GM12878 (cell line): ENCODE measurements at regions not wholly inside any gene's neighbourhood (a gene's known extent, or its start where the extent isn't known, plus 50 kb on each side); places are given as distances from the start of the nearest gene placed in this dataset.

Experiments
- ATAC-seq: fragments of 200-7000 bp; cut with Tn5 transposase; 3 replicates; pipeline ENCODE4 v1.9.1; 2020; ENCODE audit warnings: mild to moderate bottlenecking, moderate library complexity
- BruUV-seq: library from RNA; stranded (reverse); fragments of 400-500 nt; replicated peaks from 2 replicates; lab custom pipeline; 2021; lab: Mats Ljungman, UMichigan
- CTCF ChIA-PET: fragments of 300-600 bp; sonication (Branson Sonifier 250); formaldehyde crosslinking; extraction: SDS; loops from one replicate; lab custom pipeline; 2021; ENCODE audit warnings: inconsistent platforms; lab: Yijun Ruan, JAX
- POLR2A ChIA-PET: fragments of 350-600 bp; formaldehyde crosslinking; extraction: SDS; loops from one replicate; lab custom pipeline; 2021; ENCODE audit warnings: inconsistent platforms; lab: Charles Lee
- RAD21 ChIA-PET: fragments of 300-600 bp; sonication (Branson Sonifier 250); formaldehyde crosslinking; loops from one replicate; lab custom pipeline; 2023; ENCODE audit warnings: antibody characterized with exemption; ENCODE audit not compliant: unreplicated experiment; lab: Charles Lee
- SMC1A ChIA-PET: fragments of 300-600 bp; sonication (Branson Sonifier 250); formaldehyde crosslinking; loops from one replicate; lab custom pipeline; 2023; ENCODE audit not compliant: unreplicated experiment, uncharacterized antibody; lab: Charles Lee
- DNase-seq: peaks from one replicate; pipeline ENCODE4 v3.0.0-alpha.2; 2011; ENCODE audit warnings: low read depth, low spot score
- FAIRE-seq: peaks from 3 replicates; lab custom pipeline; 2011; peaks lifted over from hg19 to GRCh38; lab: Jason Lieb, UNC
- H2AFZ ChIP-seq: 2 replicates; pipeline ENCODE4 v1.6.0; 2011; ENCODE audit warnings: low read depth, low read length, control low read depth; ENCODE audit not compliant: control insufficient read depth
- H3K27ac ChIP-seq: 2 replicates; pipeline ENCODE4 v1.5.1; 2011; ENCODE audit warnings: control low read depth; ENCODE audit not compliant: control insufficient read depth, insufficient read depth
- H3K27me3 ChIP-seq, 2 experiments: replicated peaks in 1 of 2; 2 replicates each; pipeline versions ENCODE4 v1.6.0 to v1.6.1; 2011; ENCODE audit warnings: low read length in 1 of 2; ENCODE audit not compliant: control insufficient read depth in 2 of 2, insufficient read depth in 2 of 2
- H3K36me3 ChIP-seq, 2 experiments: 2 replicates each; pipeline ENCODE4 v1.5.1; 2011; ENCODE audit warnings: low read length in 1 of 2; ENCODE audit not compliant: control insufficient read depth in 2 of 2, insufficient read depth in 2 of 2
- H3K4me1 ChIP-seq: 2 replicates; pipeline ENCODE4 v1.6.1; 2011; ENCODE audit warnings: mild to moderate bottlenecking, low read length, moderate library complexity, mixed read lengths; ENCODE audit not compliant: control insufficient read depth, insufficient read depth
- H3K4me2 ChIP-seq: 2 replicates; pipeline ENCODE4 v1.6.0; 2011; ENCODE audit warnings: control low read depth; ENCODE audit not compliant: control insufficient read depth, insufficient read depth
- H3K4me3 ChIP-seq: fragments of 200-600 bp; sonication (generic); 2 replicates; pipeline ENCODE4 v1.5.1; 2016
- H3K79me2 ChIP-seq: 2 replicates; pipeline ENCODE4 v1.6.0; 2011; ENCODE audit warnings: low read length; ENCODE audit not compliant: control insufficient read depth, insufficient read depth
- H3K9ac ChIP-seq: 2 replicates; pipeline ENCODE4 v1.8.0; 2011; ENCODE audit warnings: low read length, control low read depth, mixed read lengths; ENCODE audit not compliant: control insufficient read depth, insufficient read depth
- H3K9me3 ChIP-seq: replicated peaks from 3 replicates; pipeline ENCODE4 v1.5.1; 2011; ENCODE audit warnings: mild to moderate bottlenecking, low read length; ENCODE audit not compliant: control insufficient read depth, insufficient read depth
- H4K20me1 ChIP-seq: 2 replicates; pipeline ENCODE4 v1.6.0; 2011; ENCODE audit not compliant: control insufficient read depth, insufficient read depth
- BHLHE40 ChIP-seq, 2 experiments: fragments of 450-650 bp in 1 of 2; IDR thresholded peaks; 2 replicates each; pipeline ENCODE4 v1.6.1; 2011 to 2017; ENCODE audit warnings: low read depth in 2 of 2, borderline replicate concordance in 1 of 2, improper control_type of control experiment in 1 of 2, low read length in 1 of 2, mild to moderate bottlenecking in 1 of 2
- NRF1 ChIP-seq: conservative IDR thresholded peaks from 2 replicates; pipeline ENCODE4 v1.6.1; 2011; ENCODE audit warnings: mild to moderate bottlenecking, low read depth, low read length, improper control_type of control experiment
- RBBP5 ChIP-seq: fragments of 200-600 bp; sonication (generic); conservative IDR thresholded peaks from 2 replicates; pipeline ENCODE4 v1.6.1; 2016
- RCOR1 ChIP-seq: conservative IDR thresholded peaks from 2 replicates; pipeline ENCODE4 v1.6.1; 2012; ENCODE audit warnings: low read depth, low read length, improper control_type of control experiment
- SMAD5 ChIP-seq: IDR thresholded peaks from 2 replicates; pipeline ENCODE4 v1.6.1; 2016; ENCODE audit warnings: antibody characterized with exemption, low read depth
- SREBF1 ChIP-seq: IDR thresholded peaks from 2 replicates; pipeline ENCODE4 v1.6.1; 2012; ENCODE audit warnings: mild to moderate bottlenecking, low read length
- STAT3 ChIP-seq: IDR thresholded peaks from 2 replicates; pipeline ENCODE4 v1.6.1; 2011; ENCODE audit warnings: low read depth, low read length, improper control_type of control experiment
- WGBS: methylation state at CpG from one replicate; pipeline ENCODE4 v1.1.6; 2016; ENCODE audit warnings: low lambda C conversion rate; ENCODE audit not compliant: insufficient replicate concordance, insufficient coverage; ENCODE audit errors: missing lambda C conversion rate; 5-methylcytosine and 5-hydroxymethylcytosine counted together
- in situ Hi-C: fragments of 300-500 bp; cut with MboI; formaldehyde crosslinking; loops from 9 replicates; pipeline ENCODE4 v1.14.3; 2018; ENCODE audit warnings: mixed read lengths
- intact Hi-C: fragments of 100-400 bp; cut with micrococcal nuclease; formaldehyde crosslinking; loops from one replicate; pipeline ENCODE4 v1.14.2; 2022; ENCODE audit not compliant: unreplicated experiment
- TF ChIP-seq, protein P1 (sequence below): IDR thresholded peaks from 2 replicates; pipeline ENCODE4 v1.6.1; 2011; ENCODE audit warnings: low read depth, mild to moderate bottlenecking, low read length, moderate library complexity, borderline replicate concordance; ENCODE audit errors: extremely low read depth
- TF ChIP-seq, protein P2 (sequence below): fragments of 450-650 bp; IDR thresholded peaks from 2 replicates; pipeline ENCODE4 v1.6.1; 2016; ENCODE audit warnings: mild to moderate bottlenecking
- TF ChIP-seq, protein P3 (sequence below): IDR thresholded peaks from 2 replicates; pipeline ENCODE4 v1.6.1; 2012; ENCODE audit warnings: improper control_type of control experiment, low read depth, low read length; ENCODE audit not compliant: insufficient replicate concordance
- TF ChIP-seq, protein P4 (sequence below): fragments of 450-650 bp; IDR thresholded peaks from 2 replicates; pipeline ENCODE4 v1.6.1; 2017; ENCODE audit warnings: borderline replicate concordance
- TF ChIP-seq, protein P5 (sequence below): fragments of 450-650 bp; IDR thresholded peaks from 2 replicates; pipeline ENCODE4 v1.6.1; 2016; ENCODE audit warnings: mild to moderate bottlenecking

DNA sequence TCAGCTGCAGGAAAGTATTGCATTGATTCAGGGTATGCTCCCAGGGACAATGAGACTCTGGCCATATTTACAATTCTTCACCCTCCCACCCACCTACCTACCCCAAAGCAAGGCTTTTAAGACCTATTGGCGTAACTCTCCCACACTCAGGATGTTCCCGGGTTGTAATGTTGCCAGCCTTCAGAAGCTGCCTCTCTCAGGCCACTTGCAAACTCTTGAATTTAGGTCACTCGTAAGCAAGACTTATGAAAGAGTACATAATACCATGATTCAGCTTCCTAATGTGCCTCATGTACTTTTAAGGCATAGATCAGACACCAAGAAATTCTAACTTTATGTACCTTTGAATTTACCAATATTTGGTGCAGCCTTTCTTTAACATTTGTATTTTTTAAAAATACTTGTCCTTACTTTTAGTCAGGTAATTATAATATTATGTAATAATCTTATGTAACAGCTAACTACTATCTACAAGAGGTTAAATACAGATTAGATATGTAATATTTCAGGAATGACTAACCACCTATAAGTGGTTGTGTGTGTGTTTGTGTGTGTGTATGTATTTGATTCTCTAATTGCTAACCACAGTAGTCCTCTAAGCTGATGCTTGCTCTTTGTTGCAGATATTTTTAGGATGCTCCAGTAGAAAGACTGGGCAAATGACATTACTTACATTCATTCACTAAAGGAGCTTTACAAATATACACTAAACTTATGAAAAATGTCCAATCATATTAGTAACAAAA, 630.5 kb upstream of the MEF2C start:
- Histone ChIP-seq H3K27me3 (no peaks in the 10 kb centered on the region), H4K20me1 (no peaks in the 10 kb centered on the region), H3K27ac (no peak overlapping the region), H3K9me3 (no peaks in the 10 kb centered on the region; the same call in 2 of the 3 replicates), H3K4me1 (no peaks in the 10 kb centered on the region), H3K79me2 (no peaks in the 10 kb centered on the region), H3K4me2 (no peak overlapping the region), H2AFZ (no peak overlapping the region), H3K4me3 (no peak overlapping the region), H3K36me3 (no peaks in the 10 kb centered on the region), H3K9ac (no peak overlapping the region)
- POLR2A ChIA-PET: no interaction called here
- no peak for ATAC-seq
- RAD21 ChIA-PET: interaction anchor here (0.8 kb wide), 1 partner anchor 478 kb away, joined by 3 read pairs; no protein-coding TSS in a partner anchor
- intact Hi-C loops (no loop called here), in situ Hi-C loops (no loop called here)
- BruUV-seq: no TSS peak
- CTCF ChIA-PET: interaction anchor here (1.1 kb wide), 1 partner anchor 19 kb away, joined by 3 read pairs; no protein-coding TSS in a partner anchor
- 100% methylated on average over 3 of the region's 3 CpGs for WGBS
- SMC1A ChIA-PET: interaction anchor here (0.7 to 0.9 kb wide), 3 partner anchors 23 to 569 kb away, joined by 3 read pairs; no protein-coding TSS in a partner anchor
- no peak for DNase-seq
- no peak for FAIRE-seq
- TF ChIP-seq RCOR1: no peak
- TF ChIP-seq STAT3: no peak
- TF ChIP-seq, protein P1, sequence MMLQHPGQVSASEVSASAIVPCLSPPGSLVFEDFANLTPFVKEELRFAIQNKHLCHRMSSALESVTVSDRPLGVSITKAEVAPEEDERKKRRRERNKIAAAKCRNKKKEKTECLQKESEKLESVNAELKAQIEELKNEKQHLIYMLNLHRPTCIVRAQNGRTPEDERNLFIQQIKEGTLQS: no peak
- TF ChIP-seq SMAD5: no peak
- TF ChIP-seq, protein P2, sequence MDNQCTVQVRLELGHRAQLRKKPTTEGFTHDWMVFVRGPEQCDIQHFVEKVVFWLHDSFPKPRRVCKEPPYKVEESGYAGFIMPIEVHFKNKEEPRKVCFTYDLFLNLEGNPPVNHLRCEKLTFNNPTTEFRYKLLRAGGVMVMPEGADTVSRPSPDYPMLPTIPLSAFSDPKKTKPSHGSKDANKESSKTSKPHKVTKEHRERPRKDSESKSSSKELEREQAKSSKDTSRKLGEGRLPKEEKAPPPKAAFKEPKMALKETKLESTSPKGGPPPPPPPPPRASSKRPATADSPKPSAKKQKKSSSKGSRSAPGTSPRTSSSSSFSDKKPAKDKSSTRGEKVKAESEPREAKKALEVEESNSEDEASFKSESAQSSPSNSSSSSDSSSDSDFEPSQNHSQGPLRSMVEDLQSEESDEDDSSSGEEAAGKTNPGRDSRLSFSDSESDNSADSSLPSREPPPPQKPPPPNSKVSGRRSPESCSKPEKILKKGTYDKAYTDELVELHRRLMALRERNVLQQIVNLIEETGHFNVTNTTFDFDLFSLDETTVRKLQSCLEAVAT: no peak
- TF ChIP-seq, protein P3, sequence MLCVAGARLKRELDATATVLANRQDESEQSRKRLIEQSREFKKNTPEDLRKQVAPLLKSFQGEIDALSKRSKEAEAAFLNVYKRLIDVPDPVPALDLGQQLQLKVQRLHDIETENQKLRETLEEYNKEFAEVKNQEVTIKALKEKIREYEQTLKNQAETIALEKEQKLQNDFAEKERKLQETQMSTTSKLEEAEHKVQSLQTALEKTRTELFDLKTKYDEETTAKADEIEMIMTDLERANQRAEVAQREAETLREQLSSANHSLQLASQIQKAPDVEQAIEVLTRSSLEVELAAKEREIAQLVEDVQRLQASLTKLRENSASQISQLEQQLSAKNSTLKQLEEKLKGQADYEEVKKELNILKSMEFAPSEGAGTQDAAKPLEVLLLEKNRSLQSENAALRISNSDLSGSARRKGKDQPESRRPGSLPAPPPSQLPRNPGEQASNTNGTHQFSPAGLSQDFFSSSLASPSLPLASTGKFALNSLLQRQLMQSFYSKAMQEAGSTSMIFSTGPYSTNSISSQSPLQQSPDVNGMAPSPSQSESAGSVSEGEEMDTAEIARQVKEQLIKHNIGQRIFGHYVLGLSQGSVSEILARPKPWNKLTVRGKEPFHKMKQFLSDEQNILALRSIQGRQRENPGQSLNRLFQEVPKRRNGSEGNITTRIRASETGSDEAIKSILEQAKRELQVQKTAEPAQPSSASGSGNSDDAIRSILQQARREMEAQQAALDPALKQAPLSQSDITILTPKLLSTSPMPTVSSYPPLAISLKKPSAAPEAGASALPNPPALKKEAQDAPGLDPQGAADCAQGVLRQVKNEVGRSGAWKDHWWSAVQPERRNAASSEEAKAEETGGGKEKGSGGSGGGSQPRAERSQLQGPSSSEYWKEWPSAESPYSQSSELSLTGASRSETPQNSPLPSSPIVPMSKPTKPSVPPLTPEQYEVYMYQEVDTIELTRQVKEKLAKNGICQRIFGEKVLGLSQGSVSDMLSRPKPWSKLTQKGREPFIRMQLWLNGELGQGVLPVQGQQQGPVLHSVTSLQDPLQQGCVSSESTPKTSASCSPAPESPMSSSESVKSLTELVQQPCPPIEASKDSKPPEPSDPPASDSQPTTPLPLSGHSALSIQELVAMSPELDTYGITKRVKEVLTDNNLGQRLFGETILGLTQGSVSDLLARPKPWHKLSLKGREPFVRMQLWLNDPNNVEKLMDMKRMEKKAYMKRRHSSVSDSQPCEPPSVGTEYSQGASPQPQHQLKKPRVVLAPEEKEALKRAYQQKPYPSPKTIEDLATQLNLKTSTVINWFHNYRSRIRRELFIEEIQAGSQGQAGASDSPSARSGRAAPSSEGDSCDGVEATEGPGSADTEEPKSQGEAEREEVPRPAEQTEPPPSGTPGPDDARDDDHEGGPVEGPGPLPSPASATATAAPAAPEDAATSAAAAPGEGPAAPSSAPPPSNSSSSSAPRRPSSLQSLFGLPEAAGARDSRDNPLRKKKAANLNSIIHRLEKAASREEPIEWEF: no peak
- no peak for TF ChIP-seq RBBP5
- TF ChIP-seq, protein P4, sequence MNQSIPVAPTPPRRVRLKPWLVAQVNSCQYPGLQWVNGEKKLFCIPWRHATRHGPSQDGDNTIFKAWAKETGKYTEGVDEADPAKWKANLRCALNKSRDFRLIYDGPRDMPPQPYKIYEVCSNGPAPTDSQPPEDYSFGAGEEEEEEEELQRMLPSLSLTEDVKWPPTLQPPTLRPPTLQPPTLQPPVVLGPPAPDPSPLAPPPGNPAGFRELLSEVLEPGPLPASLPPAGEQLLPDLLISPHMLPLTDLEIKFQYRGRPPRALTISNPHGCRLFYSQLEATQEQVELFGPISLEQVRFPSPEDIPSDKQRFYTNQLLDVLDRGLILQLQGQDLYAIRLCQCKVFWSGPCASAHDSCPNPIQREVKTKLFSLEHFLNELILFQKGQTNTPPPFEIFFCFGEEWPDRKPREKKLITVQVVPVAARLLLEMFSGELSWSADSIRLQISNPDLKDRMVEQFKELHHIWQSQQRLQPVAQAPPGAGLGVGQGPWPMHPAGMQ: no peak
- TF ChIP-seq NRF1: no peak
- TF ChIP-seq BHLHE40 (IDR thresholded peaks at IDR 0.05; ENCODE audit: borderline replicate concordance in 1 of 2, low read depth in 2 of 2, low read length in 1 of 2): no peak
- TF ChIP-seq, protein P5, sequence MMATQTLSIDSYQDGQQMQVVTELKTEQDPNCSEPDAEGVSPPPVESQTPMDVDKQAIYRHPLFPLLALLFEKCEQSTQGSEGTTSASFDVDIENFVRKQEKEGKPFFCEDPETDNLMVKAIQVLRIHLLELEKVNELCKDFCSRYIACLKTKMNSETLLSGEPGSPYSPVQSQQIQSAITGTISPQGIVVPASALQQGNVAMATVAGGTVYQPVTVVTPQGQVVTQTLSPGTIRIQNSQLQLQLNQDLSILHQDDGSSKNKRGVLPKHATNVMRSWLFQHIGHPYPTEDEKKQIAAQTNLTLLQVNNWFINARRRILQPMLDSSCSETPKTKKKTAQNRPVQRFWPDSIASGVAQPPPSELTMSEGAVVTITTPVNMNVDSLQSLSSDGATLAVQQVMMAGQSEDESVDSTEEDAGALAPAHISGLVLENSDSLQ: no peak
- no peak for TF ChIP-seq SREBF1
